ENCODE measurements at regions not wholly inside any gene's neighbourhood (a gene's known extent, or its start where the extent isn't known, plus 50 kb on each side); places are given as distances from the start of the nearest gene placed in this dataset.

- Histone ChIP-seq H3K4me3 (replicated peaks; ENCODE audit: low read depth, low read length) (no peak overlapping the region), H3K27me3 (replicated peaks; ENCODE audit: control insufficient read depth, insufficient read depth, low read length) (no peaks in the 10 kb centered on the region), H3K36me3 (ENCODE audit: control insufficient read depth, insufficient read depth, low read length) (no peaks in the 10 kb centered on the region)
- no peak for DNase-seq (ENCODE audit: extremely low read depth, insufficient read length)
- TF ChIP-seq CTCF (IDR thresholded peaks at IDR 0.05; ENCODE audit: insufficient read depth, low read length, poor library complexity, severe bottlenecking): no peak
Observed at GRCh38 chr12:44929236-44929885, 53.2 kb upstream of the NELL2 start.

Measured in GM06990 (cell line).